ENCODE measurements at regions not wholly inside any gene's neighbourhood (a gene's known extent, or its start where the extent isn't known, plus 50 kb on each side); places are given as distances from the start of the nearest gene placed in this dataset.

DNA sequence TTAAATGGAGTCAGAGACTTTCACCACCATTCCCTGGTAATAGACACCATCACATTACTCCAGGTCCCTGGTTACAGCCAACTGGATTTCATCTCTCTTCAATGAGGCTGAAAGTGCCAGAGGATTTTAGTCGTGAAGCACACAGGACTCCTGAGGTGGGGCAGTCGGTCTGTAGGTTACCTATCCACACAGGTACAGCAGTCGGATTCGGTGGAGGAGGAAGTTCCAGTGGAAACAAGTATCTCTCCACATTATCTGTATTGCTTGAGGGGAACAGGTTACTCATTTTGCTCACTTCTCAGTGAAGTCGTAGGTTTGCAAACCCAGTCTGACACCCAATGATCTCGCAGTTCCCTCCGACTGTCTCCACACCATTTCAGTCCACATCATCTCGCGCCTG is 82.3 kb upstream of the TMEM45B start:
- Histone ChIP-seq H3K27me3 (ENCODE audit: insufficient read depth, low read depth, severe bottlenecking) (peaks cover 96% of the 10 kb centered on the region), H3K27ac (no peak overlapping the region), H3K4me3 (ENCODE audit: low read depth, low read length) (no peak overlapping the region), H3K36me3 (no peaks in the 10 kb centered on the region), H3K9me3 (ENCODE audit: severe bottlenecking) (peaks cover 11% of the 10 kb centered on the region)
- no peak for DNase-seq
- TF ChIP-seq CTCF (IDR thresholded peaks at IDR 0.05; ENCODE audit: low read depth, low read length), result no peak

- H3K9me3 ChIP-seq (ENCODE audit: severe bottlenecking), result peaks cover 11% of the 10 kb centered on the region
- peaks cover 96% of the 10 kb centered on the region for H3K27me3 ChIP-seq (ENCODE audit: insufficient read depth, low read depth, severe bottlenecking)
Observed at GRCh38 chr11:129733981-129734380, 81.7 kb upstream of the TMEM45B start.

DNA sequence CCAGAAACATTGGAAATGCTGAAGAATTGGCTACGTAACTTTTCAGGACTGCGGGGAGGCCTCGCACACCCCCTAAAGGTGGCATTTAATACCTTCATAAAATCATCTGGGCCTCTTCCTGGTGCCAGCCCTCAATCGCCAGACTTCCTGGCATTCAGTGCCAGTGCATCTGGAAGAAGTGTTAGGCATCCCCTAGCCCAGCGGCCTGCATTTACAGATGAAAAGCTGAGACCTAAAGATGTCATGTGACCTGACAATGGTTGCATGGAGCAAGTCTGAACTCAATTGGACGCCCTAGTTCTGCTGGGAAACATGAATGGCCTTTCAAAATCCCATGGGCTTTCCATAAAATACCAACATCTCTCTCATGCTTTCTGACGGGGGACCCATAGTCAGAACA is 81.0 kb upstream of the TMEM45B start:
- Histone ChIP-seq H3K27me3 (ENCODE audit: insufficient read depth, low read depth, severe bottlenecking) (peaks cover 95% of the 10 kb centered on the region), H3K36me3 (no peaks in the 10 kb centered on the region), H3K9me3 (ENCODE audit: severe bottlenecking) (peaks cover 11% of the 10 kb centered on the region), H3K4me3 (ENCODE audit: low read depth, low read length) (no peak overlapping the region), H3K27ac (no peak overlapping the region)
- TF ChIP-seq CTCF (IDR thresholded peaks at IDR 0.05; ENCODE audit: low read depth, low read length), result no peak
- DNase-seq, result no peak

More at GRCh38 chr11:129733981-129734380, 81.7 kb upstream of the TMEM45B start:
- Histone ChIP-seq H3K36me3 (no peaks in the 10 kb centered on the region), H3K27ac (no peak overlapping the region), H3K4me3 (ENCODE audit: low read depth, low read length) (no peak overlapping the region)
- DNase-seq, result no peak
- no peak for TF ChIP-seq CTCF (IDR thresholded peaks at IDR 0.05; ENCODE audit: low read depth, low read length)

DNA sequence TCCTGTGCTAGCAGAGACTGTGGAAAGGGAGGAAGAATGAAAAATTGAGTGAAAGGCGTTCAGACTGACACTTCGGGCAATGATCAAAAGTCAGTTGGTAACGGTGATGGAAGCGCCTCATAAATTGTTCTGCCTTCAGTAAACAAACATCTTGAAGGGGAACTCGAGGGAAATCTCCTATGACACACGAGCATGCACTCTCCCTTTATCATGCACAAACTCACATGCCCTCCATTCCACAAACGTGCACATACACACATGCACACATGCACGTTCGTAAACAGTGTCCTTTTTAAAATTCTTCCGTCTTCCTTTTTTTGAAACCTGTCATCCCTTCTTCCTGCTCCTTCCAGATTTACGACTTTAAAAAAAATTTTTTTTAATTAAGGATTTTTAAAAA is 77.8 kb upstream of the TMEM45B start:
- Histone ChIP-seq H3K36me3 (no peaks in the 10 kb centered on the region), H3K27ac (no peak overlapping the region)
- no peak for TF ChIP-seq CTCF (IDR thresholded peaks at IDR 0.05; ENCODE audit: low read depth, low read length)

DNA sequence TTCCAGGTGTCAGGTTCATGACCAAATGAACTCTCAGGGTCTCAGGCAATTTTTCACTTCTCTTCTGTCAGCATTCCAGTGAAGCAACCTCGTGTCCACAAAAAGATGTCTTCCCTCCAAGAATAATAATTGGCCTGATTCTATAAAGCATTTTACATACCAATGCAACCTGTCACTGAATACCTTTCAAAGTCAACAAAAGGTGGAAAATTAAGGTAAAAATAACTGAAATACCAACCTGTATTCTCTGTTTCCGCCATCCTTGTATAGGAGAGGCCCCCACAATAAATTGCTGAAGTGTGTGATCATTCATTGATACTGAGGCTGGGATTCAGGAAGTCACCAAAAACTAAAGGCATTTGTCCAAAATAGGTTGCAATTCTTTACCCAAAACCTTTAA is 77.4 kb upstream of the TMEM45B start:
- H3K27me3 ChIP-seq (ENCODE audit: insufficient read depth, low read depth, severe bottlenecking), result peaks cover 81% of the 10 kb centered on the region
- DNase-seq, result no peak
- H3K36me3 ChIP-seq, result no peaks in the 10 kb centered on the region
- no peak overlapping the region for H3K27ac ChIP-seq
- no peak for TF ChIP-seq CTCF (IDR thresholded peaks at IDR 0.05; ENCODE audit: low read depth, low read length)
- H3K4me3 ChIP-seq (ENCODE audit: low read depth, low read length), result no peak overlapping the region
- H3K9me3 ChIP-seq (ENCODE audit: severe bottlenecking), result peaks cover 11% of the 10 kb centered on the region

More for the DNA sequence above, 77.8 kb upstream of the TMEM45B start:
- Histone ChIP-seq H3K27me3 (ENCODE audit: insufficient read depth, low read depth, severe bottlenecking) (peaks cover 80% of the 10 kb centered on the region), H3K4me3 (ENCODE audit: low read depth, low read length) (no peak overlapping the region), H3K9me3 (ENCODE audit: severe bottlenecking) (peaks cover 11% of the 10 kb centered on the region)
- DNase-seq, result no peak

GRCh38 chr11:129739339-129739738 is 76.3 kb upstream of the TMEM45B start:
- H3K27ac ChIP-seq, result no peak overlapping the region
- DNase-seq, result no peak
- H3K4me3 ChIP-seq (ENCODE audit: low read depth, low read length), result no peak overlapping the region
- H3K9me3 ChIP-seq (ENCODE audit: severe bottlenecking), result peaks cover 11% of the 10 kb centered on the region
- TF ChIP-seq CTCF (IDR thresholded peaks at IDR 0.05; ENCODE audit: low read depth, low read length), result no peak
- no peaks in the 10 kb centered on the region for H3K36me3 ChIP-seq
- H3K27me3 ChIP-seq (ENCODE audit: insufficient read depth, low read depth, severe bottlenecking), result peaks cover 74% of the 10 kb centered on the region
